Stomach (tissue), 4 donors: ENCODE measurements at regions not wholly inside any gene's neighbourhood (a gene's known extent, or its start where the extent isn't known, plus 50 kb on each side); places are given as distances from the start of the nearest gene placed in this dataset.

ENCODE experiments used
- EP300 ChIP-seq: sonication (generic); formaldehyde crosslinking; IDR thresholded peaks from one replicate; pipeline ENCODE4 v1.6.1; 2017; ENCODE audit warnings: antibody characterized with exemption
- POLR2A ChIP-seq, 4 donors: fragments of 450-650 bp; IDR thresholded peaks; one replicate each; pipeline ENCODE4 v1.6.1; 2016; ENCODE audit warnings: antibody characterized with exemption in 4 of 4, control low read depth in 2 of 4, mild to moderate bottlenecking in 1 of 4, moderate library complexity in 1 of 4
- POLR2AphosphoS5 ChIP-seq, 3 donors: sonication (generic); formaldehyde crosslinking; IDR thresholded peaks; one replicate each; pipeline ENCODE4 v1.6.1; 2016; ENCODE audit warnings: antibody characterized with exemption in 3 of 3
- TF ChIP-seq, protein P1 (sequence below), 7 experiments: fragments of 450-650 bp in 4 of 7; fragments of 200-600 bp in 3 of 7; sonication (generic) in 3 of 7; IDR thresholded peaks; one replicate each; pipeline ENCODE4 v1.5.1; 2016 to 2019; ENCODE audit warnings: antibody characterized with exemption in 7 of 7, control low read depth in 2 of 7, mild to moderate bottlenecking in 1 of 7

DNA sequence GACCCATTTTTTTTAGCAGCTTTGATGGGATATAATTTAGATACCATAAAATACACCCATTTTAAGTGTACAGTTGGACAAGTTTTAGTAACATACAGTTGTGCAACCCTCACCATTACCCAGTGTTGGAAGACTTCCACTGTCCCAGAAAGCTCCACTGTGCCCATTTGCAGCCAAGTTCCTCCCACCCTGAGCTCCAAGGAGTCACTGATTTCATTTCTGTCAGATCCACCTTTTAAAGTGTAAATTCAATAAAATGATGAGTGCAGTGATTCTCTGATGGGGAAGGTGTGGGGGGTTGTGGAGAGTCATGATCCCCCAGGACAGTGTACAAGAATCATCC lies 93.2 kb upstream of the IGF1R start:
- TF ChIP-seq, protein P1, sequence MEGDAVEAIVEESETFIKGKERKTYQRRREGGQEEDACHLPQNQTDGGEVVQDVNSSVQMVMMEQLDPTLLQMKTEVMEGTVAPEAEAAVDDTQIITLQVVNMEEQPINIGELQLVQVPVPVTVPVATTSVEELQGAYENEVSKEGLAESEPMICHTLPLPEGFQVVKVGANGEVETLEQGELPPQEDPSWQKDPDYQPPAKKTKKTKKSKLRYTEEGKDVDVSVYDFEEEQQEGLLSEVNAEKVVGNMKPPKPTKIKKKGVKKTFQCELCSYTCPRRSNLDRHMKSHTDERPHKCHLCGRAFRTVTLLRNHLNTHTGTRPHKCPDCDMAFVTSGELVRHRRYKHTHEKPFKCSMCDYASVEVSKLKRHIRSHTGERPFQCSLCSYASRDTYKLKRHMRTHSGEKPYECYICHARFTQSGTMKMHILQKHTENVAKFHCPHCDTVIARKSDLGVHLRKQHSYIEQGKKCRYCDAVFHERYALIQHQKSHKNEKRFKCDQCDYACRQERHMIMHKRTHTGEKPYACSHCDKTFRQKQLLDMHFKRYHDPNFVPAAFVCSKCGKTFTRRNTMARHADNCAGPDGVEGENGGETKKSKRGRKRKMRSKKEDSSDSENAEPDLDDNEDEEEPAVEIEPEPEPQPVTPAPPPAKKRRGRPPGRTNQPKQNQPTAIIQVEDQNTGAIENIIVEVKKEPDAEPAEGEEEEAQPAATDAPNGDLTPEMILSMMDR (IDR thresholded peaks at IDR 0.05) = no peak
- no peak for TF ChIP-seq POLR2A (IDR thresholded peaks at IDR 0.05)
- no peak for TF ChIP-seq EP300
- no peak for TF ChIP-seq POLR2AphosphoS5 (IDR thresholded peaks at IDR 0.05)
